Keratinocyte (primary cell): ENCODE measurements at regions not wholly inside any gene's neighbourhood (a gene's known extent, or its start where the extent isn't known, plus 50 kb on each side); places are given as distances from the start of the nearest gene placed in this dataset.
"Not testable (repeated sequence)": the region's sequence is repeated elsewhere in the genome, so short reads cannot be mapped to it uniquely, and the experiment has no call there.

ENCODE experiments used
- DNase-seq: peaks from one replicate; pipeline ENCODE4 v3.0.0-alpha.2; 2011; ENCODE audit warnings: low read depth, missing footprints, low spot score
- FAIRE-seq: peaks from 2 replicates; lab custom pipeline; 2011; peaks lifted over from hg19 to GRCh38; lab: Jason Lieb, UNC
- H2AFZ ChIP-seq: 2 replicates; pipeline ENCODE4 v1.6.0; 2012; ENCODE audit warnings: low read length, control low read depth, inconsistent platforms; ENCODE audit not compliant: control insufficient read depth
- H3K27ac ChIP-seq: 2 replicates; pipeline ENCODE4 v1.5.1; 2011; ENCODE audit warnings: low read length; ENCODE audit not compliant: control insufficient read depth, insufficient read depth
- H3K27me3 ChIP-seq: 3 replicates; pipeline ENCODE4 v1.6.0; 2011; ENCODE audit warnings: low read length; ENCODE audit not compliant: control insufficient read depth, insufficient read depth; ENCODE audit errors: extremely low read depth
- H3K36me3 ChIP-seq, 2 experiments: 2 replicates in 1 of 2; 3 replicates in 1 of 2; pipeline ENCODE4 v1.5.1; 2011; ENCODE audit warnings: low read length in 2 of 2, mild to moderate bottlenecking in 1 of 2; ENCODE audit not compliant: control insufficient read depth in 2 of 2, insufficient read depth in 2 of 2; ENCODE audit errors: extremely low read depth in 1 of 2
- H3K4me1 ChIP-seq: 3 replicates; pipeline ENCODE4 v1.5.1; 2011; ENCODE audit warnings: low read length; ENCODE audit not compliant: control insufficient read depth, insufficient read depth; ENCODE audit errors: extremely low read depth
- H3K4me2 ChIP-seq: 3 replicates; pipeline ENCODE4 v1.6.0; 2011; ENCODE audit warnings: low read depth, low read length; ENCODE audit not compliant: control insufficient read depth, insufficient read depth; ENCODE audit errors: extremely low read depth
- H3K4me3 ChIP-seq, 3 experiments: fragments of 200-600 bp in 1 of 3; sonication (generic) in 1 of 3; 2 replicates in 2 of 3; 3 replicates in 1 of 3; pipeline ENCODE4 v1.5.1; 2011 to 2016; ENCODE audit warnings: low read length in 3 of 3, mild to moderate bottlenecking in 3 of 3, control low read depth in 2 of 3, inconsistent platforms in 1 of 3, low read depth in 1 of 3, mixed read lengths in 1 of 3, mixed run types in 1 of 3, moderate library complexity in 1 of 3; ENCODE audit not compliant: control insufficient read depth in 2 of 3, insufficient read depth in 2 of 3; ENCODE audit errors: extremely low read depth in 1 of 3
- H3K79me2 ChIP-seq: 2 replicates; pipeline ENCODE4 v1.6.0; 2012; ENCODE audit warnings: low read length; ENCODE audit not compliant: control insufficient read depth, insufficient read depth
- H3K9ac ChIP-seq: 3 replicates; pipeline ENCODE4 v1.6.0; 2011; ENCODE audit warnings: low read length; ENCODE audit not compliant: control insufficient read depth, insufficient read depth; ENCODE audit errors: extremely low read depth
- H3K9me1 ChIP-seq: 3 replicates; pipeline ENCODE4 v1.6.0; 2011; ENCODE audit warnings: low read length; ENCODE audit not compliant: control insufficient read depth, insufficient read depth; ENCODE audit errors: extremely low read depth
- H3K9me3 ChIP-seq: 2 replicates; pipeline ENCODE4 v1.5.1; 2012; ENCODE audit warnings: low read depth, low read length; ENCODE audit not compliant: control insufficient read depth
- H4K20me1 ChIP-seq: 3 replicates; pipeline ENCODE4 v1.6.0; 2011; ENCODE audit warnings: low read length; ENCODE audit not compliant: control insufficient read depth, insufficient read depth; ENCODE audit errors: extremely low read depth
- EZH2 ChIP-seq: IDR thresholded peaks from one replicate; pipeline ENCODE4 v1.6.1; 2012; ENCODE audit warnings: inconsistent platforms, mild to moderate bottlenecking, low read length, moderate library complexity
- dilution Hi-C: fragments of 300-500 bp; cut with MboI; formaldehyde crosslinking; loops from one replicate; pipeline ENCODE4 v1.7.0; 2020; ENCODE audit warnings: low sequenced_read_pairs; ENCODE audit not compliant: extremely low pct_ligation_motif_present
- TF ChIP-seq, protein P1 (sequence below), 3 experiments: IDR thresholded peaks in 1 of 3; conservative IDR thresholded peaks in 1 of 3; optimal IDR thresholded peaks in 1 of 3; 2 replicates in 2 of 3; 3 replicates in 1 of 3; pipeline versions ENCODE3 to v1.5.1; 2011; ENCODE audit warnings: low read length in 3 of 3, mild to moderate bottlenecking in 3 of 3, moderate library complexity in 2 of 3, control low read depth in 1 of 3, inconsistent platforms in 1 of 3; ENCODE audit not compliant: insufficient read depth in 2 of 3; ENCODE audit errors: extremely low read depth in 1 of 3

DNA sequence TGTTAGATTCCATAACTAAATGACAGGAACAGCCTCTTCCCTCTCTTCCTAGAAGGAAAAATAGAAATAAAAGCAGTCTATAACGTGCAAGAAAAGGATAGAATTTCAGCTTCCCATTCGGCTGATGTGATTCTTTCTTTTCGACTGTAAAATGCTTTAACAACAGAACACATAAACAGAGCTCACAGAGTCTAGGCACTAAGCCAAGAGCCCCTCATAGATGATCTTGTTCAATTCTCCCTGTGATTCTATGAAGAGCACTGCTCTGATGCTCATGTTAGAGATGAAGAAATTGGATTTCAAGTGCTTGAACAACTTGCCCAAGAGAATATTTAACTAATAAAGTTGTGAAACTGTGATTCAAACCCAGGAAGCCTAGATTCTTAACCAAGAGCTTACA lies 232.7 kb downstream of the RPAP3 start:
- H3K9me1 ChIP-seq, result no peaks in the 10 kb centered on the region
- dilution Hi-C loops, result no loop called here
- no peak for FAIRE-seq

DNA sequence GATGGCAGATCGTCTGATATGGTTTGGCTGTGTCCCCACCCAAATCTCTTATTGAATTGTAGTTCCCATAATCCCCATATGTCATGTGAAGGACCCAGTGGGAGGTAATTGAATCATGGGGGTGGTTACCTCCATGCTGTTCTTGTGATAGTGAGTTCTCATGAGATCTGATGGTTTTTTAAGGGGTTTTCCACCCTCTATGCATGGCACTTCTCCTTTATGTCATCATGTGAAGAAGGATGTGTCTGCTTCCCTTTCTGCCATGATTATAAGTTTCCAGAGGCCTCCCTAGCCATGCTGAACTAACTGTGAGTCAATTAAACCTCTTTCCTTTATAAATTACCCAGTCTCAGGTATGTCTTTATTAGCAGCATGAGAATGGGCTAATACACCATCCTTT lies 235.5 kb downstream of the RPAP3 start:
- H3K9me1 ChIP-seq, H3K4me1 ChIP-seq, H3K4me3 ChIP-seq, FAIRE-seq, H3K27me3 ChIP-seq, H3K27ac ChIP-seq, DNase-seq, H3K9ac ChIP-seq, H3K4me2 ChIP-seq, dilution Hi-C loops, H2AFZ ChIP-seq, H3K9me3 ChIP-seq, H3K79me2 ChIP-seq, H4K20me1 ChIP-seq, H3K36me3 ChIP-seq: not testable (repeated sequence)

More for the DNA sequence above, 232.7 kb downstream of the RPAP3 start:
- no peaks in the 10 kb centered on the region for H3K79me2 ChIP-seq
- no peaks in the 10 kb centered on the region for H3K27me3 ChIP-seq
- H3K36me3 ChIP-seq, result no peaks in the 10 kb centered on the region
- no peak for TF ChIP-seq EZH2
- TF ChIP-seq, protein P1, sequence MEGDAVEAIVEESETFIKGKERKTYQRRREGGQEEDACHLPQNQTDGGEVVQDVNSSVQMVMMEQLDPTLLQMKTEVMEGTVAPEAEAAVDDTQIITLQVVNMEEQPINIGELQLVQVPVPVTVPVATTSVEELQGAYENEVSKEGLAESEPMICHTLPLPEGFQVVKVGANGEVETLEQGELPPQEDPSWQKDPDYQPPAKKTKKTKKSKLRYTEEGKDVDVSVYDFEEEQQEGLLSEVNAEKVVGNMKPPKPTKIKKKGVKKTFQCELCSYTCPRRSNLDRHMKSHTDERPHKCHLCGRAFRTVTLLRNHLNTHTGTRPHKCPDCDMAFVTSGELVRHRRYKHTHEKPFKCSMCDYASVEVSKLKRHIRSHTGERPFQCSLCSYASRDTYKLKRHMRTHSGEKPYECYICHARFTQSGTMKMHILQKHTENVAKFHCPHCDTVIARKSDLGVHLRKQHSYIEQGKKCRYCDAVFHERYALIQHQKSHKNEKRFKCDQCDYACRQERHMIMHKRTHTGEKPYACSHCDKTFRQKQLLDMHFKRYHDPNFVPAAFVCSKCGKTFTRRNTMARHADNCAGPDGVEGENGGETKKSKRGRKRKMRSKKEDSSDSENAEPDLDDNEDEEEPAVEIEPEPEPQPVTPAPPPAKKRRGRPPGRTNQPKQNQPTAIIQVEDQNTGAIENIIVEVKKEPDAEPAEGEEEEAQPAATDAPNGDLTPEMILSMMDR (optimal IDR thresholded peaks at IDR 0.05 in 1 of 3, IDR thresholded peaks at IDR 0.05 in 1 of 3, conservative IDR thresholded peaks at IDR 0.05 in 1 of 3; ENCODE audit: extremely low read depth in 1 of 3, insufficient read depth in 2 of 3, low read length in 3 of 3), result no peak
- no peak overlapping the region for H3K27ac ChIP-seq
- no peak overlapping the region for H2AFZ ChIP-seq
- no peaks in the 10 kb centered on the region for H3K4me1 ChIP-seq
- H3K4me3 ChIP-seq, result no peak overlapping the region
- H3K4me2 ChIP-seq, result no peak overlapping the region
- H3K9me3 ChIP-seq, result peaks cover 4% of the 10 kb centered on the region
- H4K20me1 ChIP-seq, result no peaks in the 10 kb centered on the region
- no peak overlapping the region for H3K9ac ChIP-seq
- no peak for DNase-seq

DNA sequence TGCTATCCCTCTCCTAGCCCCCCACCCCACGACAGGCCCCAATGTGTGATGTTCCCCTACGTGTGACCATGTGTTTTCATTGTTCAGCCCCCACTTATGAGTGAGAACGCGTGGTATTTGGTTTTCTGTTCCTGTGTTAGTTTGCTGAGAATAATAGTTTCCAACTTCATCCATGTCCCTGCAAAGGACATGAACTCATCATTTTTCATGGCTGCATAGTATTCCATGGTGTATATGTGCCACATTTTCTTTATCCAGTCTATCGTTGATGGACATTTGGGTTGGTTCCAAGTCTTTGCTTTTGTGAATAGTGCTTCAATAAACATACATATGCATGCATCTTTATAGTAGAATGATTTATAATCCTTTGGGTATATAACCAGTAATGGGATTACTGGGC lies 241.9 kb downstream of the RPAP3 start:
- DNase-seq, H3K9me1 ChIP-seq, H3K27ac ChIP-seq, H3K27me3 ChIP-seq, H3K4me1 ChIP-seq, H3K36me3 ChIP-seq, H3K9me3 ChIP-seq, H2AFZ ChIP-seq, H3K4me3 ChIP-seq, FAIRE-seq, H3K4me2 ChIP-seq, H3K9ac ChIP-seq, dilution Hi-C loops, H3K79me2 ChIP-seq, H4K20me1 ChIP-seq: not testable (repeated sequence)
